ENCODE measurements at regions not wholly inside any gene's neighbourhood (a gene's known extent, or its start where the extent isn't known, plus 50 kb on each side); places are given as distances from the start of the nearest gene placed in this dataset.
A peak's percentile ranks its signal among the peaks of the same experiment; 100 is the strongest.

DNA sequence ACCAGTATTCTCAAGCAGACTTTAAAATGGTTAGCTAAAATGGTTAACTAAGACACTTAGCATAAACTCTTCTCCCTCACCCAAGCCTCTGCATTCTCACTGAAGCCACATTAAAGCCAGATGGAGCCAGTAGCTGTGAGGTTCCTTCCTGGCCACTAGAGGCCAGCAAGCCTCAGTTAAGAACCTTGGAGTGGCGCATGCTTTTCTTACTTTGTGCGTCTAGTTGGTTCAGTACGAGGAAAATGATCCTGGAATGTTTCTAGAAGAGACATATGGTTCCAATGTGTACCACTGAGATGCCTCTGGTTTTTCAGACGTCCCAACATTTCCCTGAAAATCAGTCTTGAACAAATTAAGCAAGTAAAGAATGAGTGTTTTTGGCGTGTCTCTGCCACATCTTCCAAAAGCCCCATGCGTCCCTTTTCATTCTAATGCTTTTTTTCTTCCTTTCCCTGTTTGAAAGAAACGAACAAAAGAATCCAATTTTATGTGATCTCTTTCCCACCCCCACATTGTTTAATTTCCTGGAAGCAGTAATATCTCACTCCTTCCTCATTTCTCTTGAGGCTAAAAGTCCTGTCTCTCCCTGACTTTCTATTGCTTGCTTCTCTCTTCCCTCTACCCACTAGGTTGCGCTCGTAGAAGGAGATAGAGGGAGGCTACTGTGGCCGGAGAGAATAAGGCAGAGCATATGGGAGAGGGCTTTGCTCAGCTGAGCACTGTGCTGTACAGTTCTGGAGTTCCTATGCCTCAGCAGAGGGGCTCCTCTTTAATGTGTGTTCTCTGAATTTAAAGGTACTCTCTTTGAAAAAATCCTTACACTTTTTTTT is 82.9 kb upstream of the TAB3 start:
- peak; percentile 18 for DNase-seq (ENCODE audit: low spot score)
- TF ChIP-seq, protein P1, sequence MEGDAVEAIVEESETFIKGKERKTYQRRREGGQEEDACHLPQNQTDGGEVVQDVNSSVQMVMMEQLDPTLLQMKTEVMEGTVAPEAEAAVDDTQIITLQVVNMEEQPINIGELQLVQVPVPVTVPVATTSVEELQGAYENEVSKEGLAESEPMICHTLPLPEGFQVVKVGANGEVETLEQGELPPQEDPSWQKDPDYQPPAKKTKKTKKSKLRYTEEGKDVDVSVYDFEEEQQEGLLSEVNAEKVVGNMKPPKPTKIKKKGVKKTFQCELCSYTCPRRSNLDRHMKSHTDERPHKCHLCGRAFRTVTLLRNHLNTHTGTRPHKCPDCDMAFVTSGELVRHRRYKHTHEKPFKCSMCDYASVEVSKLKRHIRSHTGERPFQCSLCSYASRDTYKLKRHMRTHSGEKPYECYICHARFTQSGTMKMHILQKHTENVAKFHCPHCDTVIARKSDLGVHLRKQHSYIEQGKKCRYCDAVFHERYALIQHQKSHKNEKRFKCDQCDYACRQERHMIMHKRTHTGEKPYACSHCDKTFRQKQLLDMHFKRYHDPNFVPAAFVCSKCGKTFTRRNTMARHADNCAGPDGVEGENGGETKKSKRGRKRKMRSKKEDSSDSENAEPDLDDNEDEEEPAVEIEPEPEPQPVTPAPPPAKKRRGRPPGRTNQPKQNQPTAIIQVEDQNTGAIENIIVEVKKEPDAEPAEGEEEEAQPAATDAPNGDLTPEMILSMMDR (IDR thresholded peaks at IDR 0.05; ENCODE audit: extremely low read depth, missing control alignments): peak; percentile 39

GRCh38 chrX:30967516-30967915 is 78.5 kb upstream of the TAB3 start:
- DNase-seq (ENCODE audit: low spot score): no peak
- TF ChIP-seq, protein P1 (IDR thresholded peaks at IDR 0.05; ENCODE audit: extremely low read depth, missing control alignments): no peak

DNA sequence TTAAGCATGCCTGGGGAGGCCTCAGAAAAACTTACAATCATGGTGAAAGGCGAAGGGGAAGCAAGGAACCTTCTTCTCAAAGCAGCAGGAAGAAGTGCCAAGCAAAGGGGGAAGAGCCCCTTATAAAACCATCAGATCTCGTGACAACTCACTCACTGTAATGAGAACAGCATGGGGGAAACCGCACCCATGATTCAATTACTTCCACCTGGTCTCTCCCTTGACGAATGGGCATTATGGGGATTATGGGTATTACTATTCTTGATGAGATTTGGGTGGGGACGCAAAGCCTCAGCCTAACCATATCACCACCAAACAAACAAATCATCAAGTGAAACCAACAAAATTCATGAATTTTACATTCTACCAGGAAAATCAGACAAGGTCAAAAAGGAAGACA is 76.7 kb upstream of the TAB3 start:
- TF ChIP-seq, protein P1 (IDR thresholded peaks at IDR 0.05; ENCODE audit: extremely low read depth, missing control alignments): no peak
- DNase-seq (ENCODE audit: low spot score): no peak

- DNase-seq (ENCODE audit: low spot score): no peak
- TF ChIP-seq, protein P1 (IDR thresholded peaks at IDR 0.05; ENCODE audit: extremely low read depth, missing control alignments): no peak
Observed at GRCh38 chrX:30961387-30962174, 72.5 kb upstream of the TAB3 start.

- TF ChIP-seq, protein P1 (IDR thresholded peaks at IDR 0.05; ENCODE audit: extremely low read depth, missing control alignments): no peak
- no peak for DNase-seq (ENCODE audit: low spot score)
Observed at GRCh38 chrX:30957753-30958152, 68.7 kb upstream of the TAB3 start.

GRCh38 chrX:30955687-30956086 is 66.6 kb upstream of the TAB3 start:
- no peak for DNase-seq (ENCODE audit: low spot score)
- TF ChIP-seq, protein P1 (IDR thresholded peaks at IDR 0.05; ENCODE audit: extremely low read depth, missing control alignments): no peak

- no peak for DNase-seq (ENCODE audit: low spot score)
- TF ChIP-seq, protein P1 (IDR thresholded peaks at IDR 0.05; ENCODE audit: extremely low read depth, missing control alignments): no peak
Observed at GRCh38 chrX:30951003-30951402, 61.9 kb upstream of the TAB3 start.
